ENCODE measurements at regions not wholly inside any gene's neighbourhood (a gene's known extent, or its start where the extent isn't known, plus 50 kb on each side); places are given as distances from the start of the nearest gene placed in this dataset.

DNA sequence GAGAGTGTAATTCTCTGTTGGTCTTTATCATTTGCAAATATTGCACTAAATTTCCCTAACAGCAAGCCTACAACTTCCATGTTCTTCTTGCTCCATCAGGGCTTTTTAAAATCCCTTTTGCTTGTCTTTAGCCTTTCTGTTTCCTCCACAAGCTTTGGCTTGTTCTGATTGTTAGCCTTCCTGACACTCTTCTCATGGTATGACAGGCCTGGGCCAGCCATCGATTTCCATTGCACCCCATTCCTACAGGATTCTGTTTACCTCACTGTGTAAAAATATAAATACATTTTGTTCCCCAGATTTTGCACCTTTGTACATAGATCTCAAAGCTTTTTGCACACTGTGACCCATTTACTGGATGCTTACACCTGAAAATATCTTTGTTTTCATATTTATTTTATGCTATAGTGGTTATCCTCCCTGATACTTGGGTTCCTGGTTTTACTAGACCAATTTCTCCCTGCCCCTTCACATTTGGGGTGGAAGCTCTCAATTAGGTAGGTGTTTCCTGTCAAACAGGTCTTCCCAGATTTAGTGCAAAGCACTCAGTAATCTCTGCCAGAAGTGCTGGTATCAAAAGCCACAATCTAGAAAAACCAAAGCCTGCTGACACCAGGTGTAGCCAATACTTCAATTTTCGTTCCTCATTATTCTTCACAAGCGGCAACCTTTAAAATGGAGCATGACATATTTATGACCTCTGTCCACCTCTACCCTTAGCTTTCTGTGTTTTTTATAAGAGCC lies 57.9 kb upstream of the PPP2R3A start:
- WGBS, 5 donors, result 73 to 76% (median 75%) methylated on average over 3 of the region's 3 CpGs
- no peak overlapping the region for H3K27ac ChIP-seq
- intact Hi-C loops (cut with DNase I; ENCODE audit: low total_unique reads), result loop anchor here (5.0 kb wide), 1 partner anchor 135 kb away; no protein-coding TSS in a partner anchor
- no peaks in the 10 kb centered on the region for H3K27me3 ChIP-seq (replicated peaks in 1 of 7)
- H3K4me1 ChIP-seq, result no peaks in the 10 kb centered on the region
- no peak for TF ChIP-seq POLR2A (IDR thresholded peaks at IDR 0.05)
- DNase-seq, result no peak
- H3K9me3 ChIP-seq, result no peaks in the 10 kb centered on the region
- H3K36me3 ChIP-seq, result no peaks in the 10 kb centered on the region
- no peak overlapping the region for H3K4me3 ChIP-seq

- no peak overlapping the region for H3K4me3 ChIP-seq
- 78 to 94% (median 92%) methylated on average over 7 of the region's 7 CpGs for WGBS, 5 donors
- TF ChIP-seq POLR2AphosphoS5 (IDR thresholded peaks at IDR 0.05), result no peak
- no peak for TF ChIP-seq CTCF (IDR thresholded peaks at IDR 0.05 in 8 of 11, conservative IDR thresholded peaks at IDR 0.05 in 3 of 11)
- TF ChIP-seq POLR2A (IDR thresholded peaks at IDR 0.05), result no peak
- DNase-seq, result no peak
- no peaks in the 10 kb centered on the region for H3K4me1 ChIP-seq
- no peaks in the 10 kb centered on the region for H3K27me3 ChIP-seq (replicated peaks in 1 of 7)
- no peaks in the 10 kb centered on the region for H3K9me3 ChIP-seq
- H3K36me3 ChIP-seq, result no peaks in the 10 kb centered on the region
- no peak overlapping the region for H3K27ac ChIP-seq
- intact Hi-C loops (cut with DNase I; ENCODE audit: low total_unique reads), result loop anchor here (5.0 kb wide), 1 partner anchor 134 kb away; no protein-coding TSS in a partner anchor
These were observed 57.3 kb upstream of the PPP2R3A start for GRCh38 chr3:135908225-135908624.

GRCh38 chr3:135908737-135909136 lies 56.8 kb upstream of the PPP2R3A start:
- Histone ChIP-seq H3K4me3 (no peak overlapping the region), H3K27me3 (replicated peaks in 1 of 7) (no peaks in the 10 kb centered on the region), H3K9me3 (no peaks in the 10 kb centered on the region), H3K36me3 (no peaks in the 10 kb centered on the region), H3K27ac (no peak overlapping the region), H3K4me1 (no peaks in the 10 kb centered on the region)
- 78 to 100% (median 95%) methylated on average over 1 of the region's 1 CpG for WGBS, 5 donors
- TF ChIP-seq POLR2AphosphoS5 (IDR thresholded peaks at IDR 0.05), result no peak
- no peak for TF ChIP-seq POLR2A (IDR thresholded peaks at IDR 0.05)
- TF ChIP-seq CTCF (IDR thresholded peaks at IDR 0.05 in 8 of 11, conservative IDR thresholded peaks at IDR 0.05 in 3 of 11), result no peak
- intact Hi-C loops (cut with DNase I; ENCODE audit: low total_unique reads), result loop anchor here (5.0 kb wide), 1 partner anchor 134 kb away; no protein-coding TSS in a partner anchor
- DNase-seq, result no peak

DNA sequence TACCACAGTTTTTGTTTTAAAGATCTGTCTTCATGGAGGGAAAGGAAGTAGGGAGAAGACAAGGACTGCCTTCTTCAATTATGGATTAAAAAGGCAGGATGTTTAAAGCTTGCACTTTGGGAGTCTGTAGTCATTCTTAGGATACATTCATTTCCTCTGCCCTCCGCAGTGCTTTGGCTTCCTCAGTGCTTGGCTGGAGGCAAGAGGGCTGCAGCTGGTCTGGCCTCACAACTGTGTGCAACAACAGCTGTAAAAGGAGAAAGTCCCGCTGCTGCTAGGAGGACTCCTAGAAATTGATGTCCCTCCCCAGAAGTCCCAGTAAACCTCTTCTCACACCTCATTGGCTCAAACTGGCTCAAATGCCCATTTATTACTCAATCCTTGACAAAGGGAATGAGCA lies 54.4 kb upstream of the PPP2R3A start:
- no peak for TF ChIP-seq CTCF (IDR thresholded peaks at IDR 0.05 in 8 of 11, conservative IDR thresholded peaks at IDR 0.05 in 3 of 11)
- TF ChIP-seq POLR2AphosphoS5 (IDR thresholded peaks at IDR 0.05), result no peak
- no peak for TF ChIP-seq POLR2A (IDR thresholded peaks at IDR 0.05)
- 40 to 70% (median 48%) methylated on average over 2 of the region's 2 CpGs for WGBS, 5 donors
- intact Hi-C loops (cut with DNase I; ENCODE audit: low total_unique reads), result no loop called here
- H3K27me3 ChIP-seq (replicated peaks in 1 of 7), result no peaks in the 10 kb centered on the region
- DNase-seq, result no peak
- H3K36me3 ChIP-seq, result no peaks in the 10 kb centered on the region
- no peaks in the 10 kb centered on the region for H3K9me3 ChIP-seq
- no peaks in the 10 kb centered on the region for H3K4me1 ChIP-seq
- no peak overlapping the region for H3K4me3 ChIP-seq
- no peak overlapping the region for H3K27ac ChIP-seq

Measured in spleen (tissue), 11 donors.